HepG2 (cell line): ENCODE measurements at regions not wholly inside any gene's neighbourhood (a gene's known extent, or its start where the extent isn't known, plus 50 kb on each side); places are given as distances from the start of the nearest gene placed in this dataset.
A peak's percentile ranks its signal among the peaks of the same experiment; 100 is the strongest.

Experiments used
- ARID2 ChIP-seq: sonication (generic); formaldehyde crosslinking; IDR thresholded peaks from 2 replicates; pipeline ENCODE4 v1.8.1; 2022; ENCODE audit warnings: mild to moderate bottlenecking, missing genetic modification reagents, borderline replicate concordance
- GFI1 ChIP-seq: sonication (generic); formaldehyde crosslinking; IDR thresholded peaks from 2 replicates; pipeline ENCODE4 v1.5.0; 2020; ENCODE audit warnings: missing genetic modification reagents, mild to moderate bottlenecking, borderline replicate concordance
- HMGXB3 ChIP-seq: sonication (generic); formaldehyde crosslinking; IDR thresholded peaks from 2 replicates; pipeline ENCODE4 v1.4.0; 2020; ENCODE audit warnings: missing genetic modification reagents, borderline replicate concordance
- ISX ChIP-seq: sonication (generic); formaldehyde crosslinking; conservative IDR thresholded peaks from 2 replicates; pipeline ENCODE4 v1.5.0; 2020; ENCODE audit warnings: missing genetic modification reagents
- MLXIP ChIP-seq: sonication (generic); formaldehyde crosslinking; IDR thresholded peaks from 2 replicates; pipeline ENCODE4 v1.9.0; 2021; ENCODE audit warnings: missing genetic modification reagents, borderline replicate concordance
- PCBP1 ChIP-seq: fragments of 200-400 bp; formaldehyde crosslinking; IDR thresholded peaks from 2 replicates; pipeline ENCODE4 v1.6.1; 2017; ENCODE audit warnings: mild to moderate bottlenecking, low read depth, low read length, borderline replicate concordance
- REL ChIP-seq: sonication (generic); formaldehyde crosslinking; conservative IDR thresholded peaks from 2 replicates; pipeline ENCODE4 v1.8.0; 2022; ENCODE audit warnings: mild to moderate bottlenecking, missing genetic modification reagents, moderate library complexity
- SAP130 ChIP-seq: IDR thresholded peaks from 2 replicates; pipeline ENCODE4 v1.6.1; 2016; ENCODE audit warnings: low read depth
- SCMH1 ChIP-seq: sonication (generic); formaldehyde crosslinking; IDR thresholded peaks from 2 replicates; pipeline ENCODE4 v1.9.0; 2021; ENCODE audit warnings: missing genetic modification reagents, mild to moderate bottlenecking, borderline replicate concordance
- SOX13 ChIP-seq, 3 experiments: fragments of 450-650 bp in 1 of 3; sonication (generic) in 1 of 3; formaldehyde crosslinking in 1 of 3; IDR thresholded peaks in 2 of 3; conservative IDR thresholded peaks in 1 of 3; 2 replicates each; pipeline versions ENCODE4 v1.5.0 to v1.6.1; 2016 to 2020; ENCODE audit warnings: antibody characterized with exemption in 1 of 3, mild to moderate bottlenecking in 1 of 3, missing compliant biosample characterization in 1 of 3, missing genetic modification reagents in 1 of 3, moderate library complexity in 1 of 3
- SOX5 ChIP-seq: IDR thresholded peaks from 2 replicates; pipeline ENCODE4 v1.6.1; 2016; ENCODE audit warnings: borderline replicate concordance
- SP2 ChIP-seq: sonication (generic); formaldehyde crosslinking; IDR thresholded peaks from 2 replicates; pipeline ENCODE4 v1.5.1; 2020; ENCODE audit warnings: mild to moderate bottlenecking, missing genetic modification reagents
- TBX2 ChIP-seq: sonication (generic); formaldehyde crosslinking; IDR thresholded peaks from 2 replicates; pipeline ENCODE4 v1.5.0; 2020; ENCODE audit warnings: missing genetic modification reagents, mild to moderate bottlenecking, borderline replicate concordance
- TEAD2 ChIP-seq: sonication (generic); formaldehyde crosslinking; IDR thresholded peaks from 2 replicates; pipeline ENCODE4 v1.9.0; 2021; ENCODE audit warnings: missing genetic modification reagents
- TEAD3 ChIP-seq: optimal IDR thresholded peaks from 2 replicates; pipeline ENCODE3; 2016; ENCODE audit warnings: borderline replicate concordance
- TERF1 ChIP-seq: sonication (generic); formaldehyde crosslinking; IDR thresholded peaks from 2 replicates; pipeline ENCODE4 v1.8.0; 2022; ENCODE audit warnings: mild to moderate bottlenecking, missing genetic modification reagents, moderate library complexity
- ZNF567 ChIP-seq: sonication (generic); formaldehyde crosslinking; IDR thresholded peaks from 2 replicates; pipeline ENCODE4 v1.8.1; 2023; ENCODE audit warnings: mild to moderate bottlenecking, missing genetic modification reagents, borderline replicate concordance
- ZNF576 ChIP-seq: sonication (generic); formaldehyde crosslinking; IDR thresholded peaks from 2 replicates; pipeline ENCODE4 v1.4.0; 2020; ENCODE audit warnings: mild to moderate bottlenecking, missing genetic modification reagents
- ZNF720 ChIP-seq: sonication (generic); formaldehyde crosslinking; IDR thresholded peaks from 2 replicates; pipeline ENCODE4 v1.4.0; 2020; ENCODE audit warnings: missing genetic modification reagents
- ZNF883 ChIP-seq: sonication (generic); formaldehyde crosslinking; IDR thresholded peaks from 2 replicates; pipeline ENCODE4 v1.5.1; 2020; ENCODE audit warnings: mild to moderate bottlenecking, missing genetic modification reagents; ENCODE audit errors: not compliant biosample characterization

GRCh38 chr20:50283922-50284810 is 93.5 kb downstream of the CEBPB start (continued):
- TF ChIP-seq ARID2 (CRISPR knock-in tag): no peak
- no peak for TF ChIP-seq TEAD3 (CRISPR knock-in tag)
- peak; percentile 4 for TF ChIP-seq ZNF883 (CRISPR knock-in tag)
- no peak for TF ChIP-seq REL (CRISPR knock-in tag)
- TF ChIP-seq SCMH1 (CRISPR knock-in tag): no peak
- TF ChIP-seq MLXIP (CRISPR knock-in tag): no peak
- no peak for TF ChIP-seq TERF1 (CRISPR knock-in tag)
- no peak for TF ChIP-seq SOX13 (IDR thresholded peaks at IDR 0.05)
- peak in 1 of 2 experiments; percentile 48; a peak in 1 of 4 replicates for TF ChIP-seq SOX13 (CRISPR knock-in tag; conservative IDR thresholded peaks at IDR 0.05 in 1 of 2, IDR thresholded peaks at IDR 0.05 in 1 of 2)
- no peak for TF ChIP-seq ZNF720 (CRISPR knock-in tag)
- TF ChIP-seq PCBP1: 0 out of 2 replicates have a peak, but pooled peaks have one; percentile 72
- TF ChIP-seq HMGXB3: no peak
- no peak for TF ChIP-seq ISX (CRISPR knock-in tag)
- peak; percentile 50; the same call in 1 of the 2 replicates for TF ChIP-seq TBX2 (CRISPR knock-in tag)
- TF ChIP-seq TEAD2 (CRISPR knock-in tag): no peak
- 0 out of 2 replicates have a peak, but pooled peaks have one; percentile 4 for TF ChIP-seq ZNF567 (CRISPR knock-in tag)
- peak; percentile 36; the same call in 1 of the 2 replicates for TF ChIP-seq SOX5 (CRISPR knock-in tag)
- peak; percentile 65; the same call in 1 of the 2 replicates for TF ChIP-seq SAP130 (CRISPR knock-in tag)
- TF ChIP-seq SP2: no peak
- TF ChIP-seq ZNF576 (CRISPR knock-in tag): no peak
- TF ChIP-seq GFI1 (CRISPR knock-in tag): no peak
